ENCODE measurements at regions not wholly inside any gene's neighbourhood (a gene's known extent, or its start where the extent isn't known, plus 50 kb on each side); places are given as distances from the start of the nearest gene placed in this dataset.

DNA sequence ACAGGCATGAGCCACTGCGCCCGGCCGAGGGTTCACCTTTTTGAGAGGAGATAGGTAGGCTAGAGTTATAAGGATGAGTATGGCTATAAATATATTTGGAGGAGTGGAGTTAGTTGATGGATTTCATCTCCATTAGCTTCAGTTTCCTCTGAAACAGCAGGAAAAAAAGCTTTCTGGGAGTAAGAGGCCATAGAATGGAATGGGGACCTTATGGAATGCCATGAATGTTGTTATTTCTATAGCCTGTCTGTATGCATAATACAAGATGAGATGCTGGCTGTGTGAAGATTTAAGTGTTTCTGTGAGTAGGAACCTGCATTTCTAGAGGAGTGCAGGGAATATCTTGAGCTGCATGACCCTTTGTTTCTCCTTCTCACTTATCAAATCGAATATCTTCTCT lies 114.9 kb upstream of the ARX start:
- Histone ChIP-seq H3K4me3 (no peak overlapping the region), H3K4me1 (no peaks in the 10 kb centered on the region), H3K9me3 (no peaks in the 10 kb centered on the region), H3K36me3 (no peaks in the 10 kb centered on the region), H3K27me3 (no peaks in the 10 kb centered on the region), H3K27ac (no peak overlapping the region)
- intact Hi-C loops (cut with DNase I), result no loop called here
- DNase-seq (ENCODE audit: extremely low spot score in 2 of 2), result no peak
- TF ChIP-seq, protein P1, sequence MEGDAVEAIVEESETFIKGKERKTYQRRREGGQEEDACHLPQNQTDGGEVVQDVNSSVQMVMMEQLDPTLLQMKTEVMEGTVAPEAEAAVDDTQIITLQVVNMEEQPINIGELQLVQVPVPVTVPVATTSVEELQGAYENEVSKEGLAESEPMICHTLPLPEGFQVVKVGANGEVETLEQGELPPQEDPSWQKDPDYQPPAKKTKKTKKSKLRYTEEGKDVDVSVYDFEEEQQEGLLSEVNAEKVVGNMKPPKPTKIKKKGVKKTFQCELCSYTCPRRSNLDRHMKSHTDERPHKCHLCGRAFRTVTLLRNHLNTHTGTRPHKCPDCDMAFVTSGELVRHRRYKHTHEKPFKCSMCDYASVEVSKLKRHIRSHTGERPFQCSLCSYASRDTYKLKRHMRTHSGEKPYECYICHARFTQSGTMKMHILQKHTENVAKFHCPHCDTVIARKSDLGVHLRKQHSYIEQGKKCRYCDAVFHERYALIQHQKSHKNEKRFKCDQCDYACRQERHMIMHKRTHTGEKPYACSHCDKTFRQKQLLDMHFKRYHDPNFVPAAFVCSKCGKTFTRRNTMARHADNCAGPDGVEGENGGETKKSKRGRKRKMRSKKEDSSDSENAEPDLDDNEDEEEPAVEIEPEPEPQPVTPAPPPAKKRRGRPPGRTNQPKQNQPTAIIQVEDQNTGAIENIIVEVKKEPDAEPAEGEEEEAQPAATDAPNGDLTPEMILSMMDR (IDR thresholded peaks at IDR 0.05), result no peak
- no peak for TF ChIP-seq POLR2A (IDR thresholded peaks at IDR 0.05)
- no peak for TF ChIP-seq POLR2AphosphoS5 (IDR thresholded peaks at IDR 0.05; ENCODE audit: insufficient read depth in 1 of 2, low read depth in 1 of 2)

DNA sequence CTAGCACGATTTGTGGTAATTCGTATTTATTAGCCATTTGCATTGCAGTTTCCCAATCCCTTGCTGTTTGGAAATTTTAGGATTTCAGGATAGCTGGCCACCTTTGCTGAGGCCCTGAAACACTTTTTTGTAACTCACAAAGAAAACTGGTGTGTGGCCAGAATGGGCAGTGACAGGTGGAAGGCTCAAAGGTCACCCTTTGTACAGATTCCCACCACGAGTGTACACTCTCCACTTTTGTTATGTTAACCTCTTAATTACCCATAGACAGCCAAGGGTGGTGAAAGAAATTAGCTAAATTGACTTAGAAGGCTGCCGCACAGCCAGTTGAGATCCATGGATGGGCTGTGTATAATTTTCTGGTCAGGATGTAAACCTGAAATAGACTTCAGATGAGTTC lies 109.7 kb upstream of the ARX start:
- no peak for TF ChIP-seq POLR2A (IDR thresholded peaks at IDR 0.05)
- no peak for TF ChIP-seq POLR2AphosphoS5 (IDR thresholded peaks at IDR 0.05; ENCODE audit: insufficient read depth in 1 of 2, low read depth in 1 of 2)
- TF ChIP-seq, protein P1 (IDR thresholded peaks at IDR 0.05), result no peak

DNA sequence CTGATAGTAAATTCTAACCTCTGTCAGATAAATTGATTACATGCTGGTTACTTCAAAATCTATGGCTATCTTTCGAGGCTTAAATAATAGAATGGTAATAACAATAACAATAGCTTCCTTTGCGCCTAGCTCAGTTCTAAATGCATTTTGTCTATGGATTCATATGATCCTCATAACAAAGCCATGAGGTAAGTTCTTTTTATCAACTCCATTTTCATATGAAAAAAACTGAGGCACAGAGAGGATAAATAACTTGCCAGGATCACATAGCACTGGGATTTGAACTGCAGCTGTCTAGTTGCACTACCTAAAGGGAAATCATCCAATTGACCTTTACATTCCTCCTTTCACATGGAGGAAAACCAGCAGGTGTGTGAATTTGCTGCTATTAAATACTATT lies 108.6 kb upstream of the ARX start:
- intact Hi-C loops (cut with DNase I), result no loop called here

More for the DNA sequence above, 109.7 kb upstream of the ARX start:
- DNase-seq (ENCODE audit: extremely low spot score in 2 of 2), result no peak
- Histone ChIP-seq H3K9me3 (no peaks in the 10 kb centered on the region), H3K4me1 (no peaks in the 10 kb centered on the region), H3K36me3 (no peaks in the 10 kb centered on the region), H3K4me3 (no peak overlapping the region), H3K27me3 (no peaks in the 10 kb centered on the region), H3K27ac (no peak overlapping the region)
- intact Hi-C loops (cut with DNase I), result no loop called here

DNA sequence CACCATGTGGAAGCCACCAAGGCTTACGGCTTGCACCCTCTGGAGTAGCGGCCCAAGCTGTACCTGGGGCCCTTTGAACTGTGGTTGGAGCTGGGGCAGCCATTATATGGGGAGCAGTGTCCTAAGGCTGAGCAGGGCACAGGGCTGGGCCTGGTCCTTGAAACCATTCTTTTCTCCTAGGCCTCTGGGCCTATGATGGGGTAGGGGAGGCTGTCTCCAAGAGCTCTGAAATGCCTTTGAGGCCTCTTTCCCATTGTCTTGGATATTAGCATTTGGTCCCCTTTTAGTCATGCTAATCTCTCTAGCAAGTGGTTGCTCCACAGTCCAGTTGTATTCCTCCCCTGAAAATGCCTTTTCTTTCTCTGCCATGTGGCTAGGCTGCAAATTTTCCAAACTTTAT lies 96.4 kb upstream of the ARX start:
- intact Hi-C loops (cut with DNase I), result no loop called here
- no peaks in the 10 kb centered on the region for H3K36me3 ChIP-seq
- no peak overlapping the region for H3K27ac ChIP-seq
- H3K9me3 ChIP-seq, result no peaks in the 10 kb centered on the region
- no peaks in the 10 kb centered on the region for H3K27me3 ChIP-seq
- no peak overlapping the region for H3K4me3 ChIP-seq
- DNase-seq (ENCODE audit: extremely low spot score in 2 of 2), result no peak
- H3K4me1 ChIP-seq, result no peaks in the 10 kb centered on the region
- TF ChIP-seq, protein P1 (IDR thresholded peaks at IDR 0.05), result no peak
- no peak for TF ChIP-seq POLR2A (IDR thresholded peaks at IDR 0.05)
- TF ChIP-seq POLR2AphosphoS5 (IDR thresholded peaks at IDR 0.05; ENCODE audit: insufficient read depth in 1 of 2, low read depth in 1 of 2), result no peak

More for the DNA sequence above, 108.6 kb upstream of the ARX start:
- TF ChIP-seq POLR2AphosphoS5 (IDR thresholded peaks at IDR 0.05; ENCODE audit: insufficient read depth in 1 of 2, low read depth in 1 of 2), result no peak
- TF ChIP-seq, protein P1 (IDR thresholded peaks at IDR 0.05), result no peak
- no peak for TF ChIP-seq POLR2A (IDR thresholded peaks at IDR 0.05)
- Histone ChIP-seq H3K36me3 (no peaks in the 10 kb centered on the region), H3K4me3 (no peak overlapping the region), H3K27ac (no peak overlapping the region), H3K4me1 (no peaks in the 10 kb centered on the region), H3K9me3 (no peaks in the 10 kb centered on the region), H3K27me3 (no peaks in the 10 kb centered on the region)
- DNase-seq (ENCODE audit: extremely low spot score in 2 of 2), result no peak

DNA sequence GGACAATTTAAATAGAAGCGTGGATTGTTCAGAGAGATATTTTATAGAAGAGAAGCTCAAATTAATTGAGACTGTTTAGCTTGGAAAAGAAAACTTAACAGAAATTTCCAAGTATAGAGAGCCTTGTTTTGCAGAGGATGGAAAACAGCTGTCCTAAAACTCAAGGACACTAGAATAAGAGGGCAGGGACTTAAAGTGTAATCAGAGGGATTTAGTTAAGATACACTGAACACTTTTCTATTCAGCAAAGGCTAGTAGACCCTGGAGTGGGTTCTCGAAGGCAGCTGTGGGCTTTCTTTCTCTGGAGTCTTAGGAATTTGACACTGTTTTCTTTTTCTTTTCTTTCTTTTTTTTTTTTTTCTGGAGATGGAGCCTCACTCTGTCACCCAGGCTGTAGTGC lies 92.7 kb upstream of the ARX start:
- Histone ChIP-seq H3K27me3 (no peaks in the 10 kb centered on the region), H3K27ac (no peak overlapping the region), H3K36me3 (no peaks in the 10 kb centered on the region), H3K4me1 (no peaks in the 10 kb centered on the region), H3K9me3 (no peaks in the 10 kb centered on the region), H3K4me3 (no peak overlapping the region)
- intact Hi-C loops (cut with DNase I), result no loop called here
- DNase-seq (ENCODE audit: extremely low spot score in 2 of 2), result no peak
- TF ChIP-seq POLR2AphosphoS5 (IDR thresholded peaks at IDR 0.05; ENCODE audit: insufficient read depth in 1 of 2, low read depth in 1 of 2), result no peak
- TF ChIP-seq, protein P1 (IDR thresholded peaks at IDR 0.05), result no peak
- TF ChIP-seq POLR2A (IDR thresholded peaks at IDR 0.05), result no peak

Measured in vagina (tissue), 2 donors.